H1 (cell line): ENCODE measurements at regions not wholly inside any gene's neighbourhood (a gene's known extent, or its start where the extent isn't known, plus 50 kb on each side); places are given as distances from the start of the nearest gene placed in this dataset.

Experiments
- CEBPB ChIP-seq: IDR thresholded peaks from 2 replicates; pipeline ENCODE4 v1.6.1; 2012; ENCODE audit warnings: low read depth, low read length
- E2F6 ChIP-seq: IDR thresholded peaks from 2 replicates; pipeline ENCODE4 v1.6.1; 2012; ENCODE audit warnings: inconsistent platforms
- EGR1 ChIP-seq: IDR thresholded peaks from 2 replicates; pipeline ENCODE4 v1.6.1; 2011; ENCODE audit warnings: low read depth, low read length, borderline replicate concordance
- JUN ChIP-seq: IDR thresholded peaks from 2 replicates; pipeline ENCODE4 v1.6.1; 2011; ENCODE audit warnings: low read depth, mild to moderate bottlenecking, improper control_type of control experiment, low read length

DNA sequence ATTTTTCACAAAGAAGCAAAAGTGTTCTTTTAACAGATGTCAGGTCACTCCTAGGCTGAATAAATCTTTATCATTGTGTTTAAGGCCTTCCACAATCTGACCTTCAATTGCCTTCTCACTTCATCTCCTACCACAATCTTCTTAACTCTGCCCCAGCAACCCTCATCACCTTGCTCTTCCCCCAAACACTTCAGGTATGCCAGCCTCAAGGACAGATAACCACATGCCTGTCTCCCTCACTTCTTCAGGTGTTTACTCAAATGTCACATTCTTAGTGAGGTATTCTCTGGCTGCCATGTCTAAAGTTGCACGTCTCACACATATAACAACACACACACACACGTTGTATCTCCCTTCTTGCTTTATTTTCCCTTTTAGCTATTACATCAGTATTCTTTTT lies 146.5 kb downstream of the ANKRD50 start (continued):
- TF ChIP-seq E2F6 (no peak), EGR1 (no peak), CEBPB (no peak), JUN (no peak)
